ENCODE measurements at regions not wholly inside any gene's neighbourhood (a gene's known extent, or its start where the extent isn't known, plus 50 kb on each side); places are given as distances from the start of the nearest gene placed in this dataset.
A peak's percentile ranks its signal among the peaks of the same experiment; 100 is the strongest.

GRCh38 chr3:182509844-182510460 is 283.4 kb upstream of the ATP11B start:
- intact Hi-C loops (cut with micrococcal nuclease; ENCODE audit: unreplicated experiment), result no loop called here
- ChIA-PET POLR2A (interaction anchor here (0.8 to 2.9 kb wide), 3 partner anchors 10 to 803 kb away, joined by 3 to 14 read pairs (median 4); no protein-coding TSS in a partner anchor), CTCF (ENCODE audit: unreplicated experiment) (no interaction called here)
- no peaks in the 10 kb centered on the region for H3K9me3 ChIP-seq (ENCODE audit: low read length)
- H3K27ac ChIP-seq (ENCODE audit: low read depth, low read length, poor library complexity, severe bottlenecking), result no peak overlapping the region
- no peaks in the 10 kb centered on the region for H3K79me2 ChIP-seq (ENCODE audit: insufficient read depth, low read depth, low read length)
- H4K20me1 ChIP-seq (ENCODE audit: insufficient read depth, low read length), result no peaks in the 10 kb centered on the region
- TF ChIP-seq EZH2phosphoT487 (IDR thresholded peaks at IDR 0.05; ENCODE audit: borderline replicate concordance, low read depth, low read length) (no peak), CTCF (conservative IDR thresholded peaks at IDR 0.05; ENCODE audit: low read length) (no peak)
- H3K4me3 ChIP-seq (ENCODE audit: low read depth, low read length, poor library complexity, severe bottlenecking), result no peak overlapping the region
- H3K9me2 ChIP-seq (ENCODE audit: insufficient read depth, low read length), result no peaks in the 10 kb centered on the region
- no peaks in the 10 kb centered on the region for H3K36me3 ChIP-seq (ENCODE audit: insufficient read depth, low read length)
- BruUV-seq (replicated peaks), result no TSS peak
- H3K4me1 ChIP-seq (ENCODE audit: insufficient read depth, low read length, poor library complexity, severe bottlenecking), result peaks cover 33% of the 10 kb centered on the region
- peak overlapping the region; percentile 72 for H2AFZ ChIP-seq (ENCODE audit: low read length)
- H3K4me2 ChIP-seq (ENCODE audit: low read length), result peak overlapping the region; percentile 61; the same call in 1 of the 2 replicates
- DNase-seq (ENCODE audit: low spot score), result no peak

- H3K36me3 ChIP-seq (ENCODE audit: insufficient read depth, low read length), result no peaks in the 10 kb centered on the region
- DNase-seq (ENCODE audit: low spot score), result no peak
- H3K4me2 ChIP-seq (ENCODE audit: low read length), result no peak overlapping the region
- H2AFZ ChIP-seq (ENCODE audit: low read length), result no peak overlapping the region
- intact Hi-C loops (cut with micrococcal nuclease; ENCODE audit: unreplicated experiment), result no loop called here
- no peaks in the 10 kb centered on the region for H3K9me3 ChIP-seq (ENCODE audit: low read length)
- no peaks in the 10 kb centered on the region for H4K20me1 ChIP-seq (ENCODE audit: insufficient read depth, low read length)
- TF ChIP-seq CTCF (conservative IDR thresholded peaks at IDR 0.05; ENCODE audit: low read length), result no peak
- no peak for TF ChIP-seq EZH2phosphoT487 (IDR thresholded peaks at IDR 0.05; ENCODE audit: borderline replicate concordance, low read depth, low read length)
- H3K4me3 ChIP-seq (ENCODE audit: low read depth, low read length, poor library complexity, severe bottlenecking), result no peak overlapping the region
- no peaks in the 10 kb centered on the region for H3K79me2 ChIP-seq (ENCODE audit: insufficient read depth, low read depth, low read length)
- H3K27ac ChIP-seq (ENCODE audit: low read depth, low read length, poor library complexity, severe bottlenecking), result no peak overlapping the region
- ChIA-PET CTCF (ENCODE audit: unreplicated experiment) (no interaction called here), POLR2A (interaction anchor here (0.6 to 1.2 kb wide), 2 partner anchors 11 to 390 kb away, joined by 3 to 5 read pairs; no protein-coding TSS in a partner anchor)
- no TSS peak for BruUV-seq (replicated peaks)
- no peaks in the 10 kb centered on the region for H3K9me2 ChIP-seq (ENCODE audit: insufficient read depth, low read length)
- H3K4me1 ChIP-seq (ENCODE audit: insufficient read depth, low read length, poor library complexity, severe bottlenecking), result peaks cover 29% of the 10 kb centered on the region
These were observed 278.9 kb upstream of the ATP11B start for GRCh38 chr3:182514236-182514964.
